DND-41 (cell line): ENCODE measurements at regions not wholly inside any gene's neighbourhood (a gene's known extent, or its start where the extent isn't known, plus 50 kb on each side); places are given as distances from the start of the nearest gene placed in this dataset.
"Not testable (repeated sequence)": the region's sequence is repeated elsewhere in the genome, so short reads cannot be mapped to it uniquely, and the experiment has no call there.

Experiments used
- ATAC-seq: fragments of 200-7000 bp; cut with Tn5 transposase; 3 replicates; pipeline ENCODE4 v1.9.1; 2021; ENCODE audit warnings: low read depth; ENCODE audit not compliant: insufficient read depth
- DNase-seq: peaks from one replicate; pipeline ENCODE4 v3.0.0-alpha.2; 2020
- H2AFZ ChIP-seq: 2 replicates; pipeline ENCODE4 v1.6.0; 2012; ENCODE audit warnings: low read depth, low read length
- H3K27ac ChIP-seq: 2 replicates; pipeline ENCODE4 v1.5.1; 2012; ENCODE audit warnings: low read length, inconsistent platforms
- H3K27me3 ChIP-seq: fragments of 200-600 bp; sonication (generic); 2 replicates; pipeline ENCODE4 v1.6.0; 2012; ENCODE audit warnings: low read length, mild to moderate bottlenecking, inconsistent platforms; ENCODE audit not compliant: insufficient read depth, poor library complexity
- H3K36me3 ChIP-seq: 2 replicates; pipeline ENCODE4 v1.5.1; 2012; ENCODE audit warnings: low read length, inconsistent platforms; ENCODE audit not compliant: insufficient read depth
- H3K4me1 ChIP-seq: 2 replicates; pipeline ENCODE4 v1.5.1; 2012; ENCODE audit warnings: mild to moderate bottlenecking, low read length; ENCODE audit not compliant: insufficient read depth
- H3K4me2 ChIP-seq: 2 replicates; pipeline ENCODE4 v1.6.0; 2012; ENCODE audit warnings: mild to moderate bottlenecking, moderate library complexity, low read length, inconsistent platforms; ENCODE audit not compliant: insufficient read depth
- H3K4me3 ChIP-seq, 2 experiments: fragments of 200-600 bp in 1 of 2; shearing (Covaris generic) in 1 of 2; 2 replicates each; pipeline ENCODE4 v1.5.1; 2012 to 2016; ENCODE audit warnings: inconsistent platforms in 2 of 2, low read length in 2 of 2, mild to moderate bottlenecking in 2 of 2, low read depth in 1 of 2, moderate library complexity in 1 of 2
- H3K79me2 ChIP-seq: 2 replicates; pipeline ENCODE4 v1.6.0; 2012; ENCODE audit warnings: low read length, inconsistent platforms; ENCODE audit not compliant: insufficient read depth
- H3K9ac ChIP-seq: 2 replicates; pipeline ENCODE4 v1.6.0; 2012; ENCODE audit warnings: low read depth, mild to moderate bottlenecking, inconsistent platforms, low read length, moderate library complexity
- H3K9me3 ChIP-seq: 2 replicates; pipeline ENCODE4 v1.5.1; 2012; ENCODE audit warnings: low read length, moderate library complexity, mild to moderate bottlenecking, inconsistent platforms; ENCODE audit not compliant: insufficient read depth, severe bottlenecking
- H4K20me1 ChIP-seq: 2 replicates; pipeline ENCODE4 v1.6.0; 2012; ENCODE audit warnings: low read length; ENCODE audit not compliant: insufficient read depth
- CTCF ChIP-seq: IDR thresholded peaks from 2 replicates; pipeline ENCODE4 v1.5.1; 2012; ENCODE audit warnings: borderline replicate concordance, low read length, moderate library complexity, mild to moderate bottlenecking; ENCODE audit not compliant: poor library complexity, severe bottlenecking; ENCODE audit errors: extremely low read depth
- EZH2 ChIP-seq: IDR thresholded peaks from 3 replicates; pipeline ENCODE4 v1.6.1; 2012; ENCODE audit warnings: borderline replicate concordance, low read depth, mild to moderate bottlenecking, moderate library complexity, low read length, inconsistent platforms; ENCODE audit not compliant: severe bottlenecking

- Histone ChIP-seq H3K9me3 (no peaks in the 10 kb centered on the region), H3K4me3 (no peak overlapping the region), H2AFZ (no peak overlapping the region), H3K27ac (no peak overlapping the region), H3K4me2 (no peak overlapping the region), H4K20me1 (no peaks in the 10 kb centered on the region), H3K36me3 (no peaks in the 10 kb centered on the region), H3K79me2 (no peaks in the 10 kb centered on the region), H3K27me3 (no peaks in the 10 kb centered on the region), H3K9ac (no peak overlapping the region), H3K4me1 (no peaks in the 10 kb centered on the region)
- no peak for DNase-seq
- no peak for ATAC-seq
- TF ChIP-seq CTCF (no peak), EZH2 (no peak)
Observed at GRCh38 chr10:85490431-85490830, 876.2 kb downstream of the GRID1 start.

DNA sequence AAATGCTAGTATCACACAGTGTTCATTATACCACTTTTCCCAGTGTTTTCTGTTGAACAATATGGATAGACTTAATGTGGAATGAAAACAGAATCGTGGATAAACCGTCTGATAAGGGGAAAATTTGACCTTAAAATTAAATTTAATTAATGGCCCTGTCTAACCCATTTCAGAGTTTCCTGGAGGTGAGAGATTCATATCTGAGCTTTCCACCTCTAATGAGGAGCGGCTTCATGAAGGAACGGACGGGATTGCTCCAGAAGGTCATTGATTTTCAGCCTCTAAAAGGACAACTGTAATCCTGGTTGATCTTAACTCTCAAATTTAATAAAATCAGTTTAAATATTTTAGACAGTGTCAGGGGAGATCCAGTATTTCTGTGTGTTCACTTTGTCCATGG is 874.9 kb downstream of the GRID1 start:
- H3K4me3 ChIP-seq, result no peak overlapping the region
- H3K9ac ChIP-seq, result no peak overlapping the region
- no peaks in the 10 kb centered on the region for H3K27me3 ChIP-seq
- H2AFZ ChIP-seq, result no peak overlapping the region
- TF ChIP-seq CTCF (no peak), EZH2 (no peak)
- no peaks in the 10 kb centered on the region for H3K36me3 ChIP-seq
- no peak for ATAC-seq
- no peaks in the 10 kb centered on the region for H3K4me1 ChIP-seq
- H4K20me1 ChIP-seq, result no peaks in the 10 kb centered on the region
- no peak overlapping the region for H3K27ac ChIP-seq
- no peaks in the 10 kb centered on the region for H3K79me2 ChIP-seq
- no peak for DNase-seq
- H3K9me3 ChIP-seq, result no peaks in the 10 kb centered on the region
- no peak overlapping the region for H3K4me2 ChIP-seq

DNA sequence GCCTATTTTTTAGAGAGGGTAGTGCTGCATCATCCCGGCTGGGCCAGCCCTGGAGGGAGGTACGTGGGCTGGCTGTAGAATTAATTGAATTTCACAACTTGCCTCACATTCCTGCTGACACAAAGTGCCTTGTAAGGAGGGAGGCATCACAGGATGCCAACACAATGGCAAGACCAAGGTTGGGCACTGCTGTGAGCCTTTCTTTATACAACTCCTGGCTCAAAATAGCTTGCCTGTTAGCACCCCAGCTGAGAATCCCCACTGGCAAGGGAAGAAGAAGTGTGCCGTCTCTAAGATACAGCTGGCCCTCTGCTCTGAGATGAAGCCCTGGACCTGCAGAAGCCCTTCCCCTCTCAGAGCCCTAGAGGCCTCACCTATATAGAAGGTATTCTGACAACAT is 873.9 kb downstream of the GRID1 start:
- TF ChIP-seq CTCF (no peak), EZH2 (no peak)
- DNase-seq (no peak), ATAC-seq (no peak)
- Histone ChIP-seq H3K27me3 (no peaks in the 10 kb centered on the region), H3K4me2 (no peak overlapping the region), H3K4me1 (no peaks in the 10 kb centered on the region), H3K27ac (no peak overlapping the region), H3K9ac (no peak overlapping the region), H3K9me3 (no peaks in the 10 kb centered on the region), H3K36me3 (no peaks in the 10 kb centered on the region), H4K20me1 (no peaks in the 10 kb centered on the region), H3K79me2 (no peaks in the 10 kb centered on the region), H2AFZ (no peak overlapping the region), H3K4me3 (no peak overlapping the region)

DNA sequence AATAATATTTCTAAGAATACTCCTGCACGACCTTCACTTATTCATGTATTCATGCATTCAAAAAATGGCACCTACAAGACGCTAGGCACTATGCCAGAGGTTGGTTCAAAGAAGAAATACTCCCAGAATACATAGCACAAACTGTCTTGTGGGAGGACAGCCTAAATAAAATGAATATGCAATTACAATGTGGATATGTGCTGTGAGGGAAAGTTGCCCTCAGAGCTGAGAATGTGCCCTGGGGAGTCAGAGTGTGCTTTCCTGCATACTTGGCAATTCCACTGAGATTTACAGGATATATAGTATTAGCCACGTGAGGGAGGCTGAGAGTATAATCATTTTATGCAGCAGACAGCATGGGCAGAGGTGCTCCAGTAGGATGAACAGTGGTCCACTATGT is 872.9 kb downstream of the GRID1 start:
- H3K9me3 ChIP-seq, result no peaks in the 10 kb centered on the region
- no peaks in the 10 kb centered on the region for H4K20me1 ChIP-seq
- H3K4me3 ChIP-seq, result no peak overlapping the region
- H2AFZ ChIP-seq, result no peak overlapping the region
- H3K9ac ChIP-seq, result no peak overlapping the region
- no peaks in the 10 kb centered on the region for H3K79me2 ChIP-seq
- H3K4me2 ChIP-seq, result no peak overlapping the region
- no peaks in the 10 kb centered on the region for H3K27me3 ChIP-seq
- DNase-seq (no peak), ATAC-seq (no peak)
- H3K36me3 ChIP-seq, result no peaks in the 10 kb centered on the region
- TF ChIP-seq EZH2, result no peak
- no peak overlapping the region for H3K27ac ChIP-seq
- H3K4me1 ChIP-seq, result no peaks in the 10 kb centered on the region

- H3K4me3 ChIP-seq, H3K4me1 ChIP-seq, ATAC-seq, H3K4me2 ChIP-seq, H3K9me3 ChIP-seq, H2AFZ ChIP-seq, H3K27ac ChIP-seq, H3K9ac ChIP-seq, H3K79me2 ChIP-seq, H3K27me3 ChIP-seq, H3K36me3 ChIP-seq, H4K20me1 ChIP-seq, DNase-seq: not testable (repeated sequence)
Observed at GRCh38 chr10:85504641-85505040, 862.0 kb downstream of the GRID1 start.
